IgD-negative memory B cell (primary cell): ENCODE measurements at regions not wholly inside any gene's neighbourhood (a gene's known extent, or its start where the extent isn't known, plus 50 kb on each side); places are given as distances from the start of the nearest gene placed in this dataset.

ENCODE experiments used
- H3K27ac Mint-ChIP-seq, 3 donors: one replicate each; pipeline ENCODE4 v1.8.0; 2020 to 2022; ENCODE audit warnings: mild to moderate bottlenecking in 3 of 3, mixed read lengths in 3 of 3, moderate library complexity in 1 of 3
- H3K27me3 Mint-ChIP-seq: one replicate; pipeline ENCODE4 v1.8.0; 2021; ENCODE audit warnings: mixed read lengths
- H3K36me3 Mint-ChIP-seq: one replicate; pipeline ENCODE4 v1.8.0; 2020; ENCODE audit warnings: mild to moderate bottlenecking, mixed read lengths
- H3K4me1 Mint-ChIP-seq, 3 donors: one replicate each; pipeline ENCODE4 v1.8.0; 2020 to 2022; ENCODE audit warnings: mixed read lengths in 3 of 3, mild to moderate bottlenecking in 1 of 3
- H3K4me3 Mint-ChIP-seq, 4 donors: one replicate each; pipeline ENCODE4 v1.8.0; 2020 to 2022; ENCODE audit warnings: mild to moderate bottlenecking in 4 of 4, mixed read lengths in 4 of 4, moderate library complexity in 3 of 4
- H3K9me3 Mint-ChIP-seq, 3 donors: one replicate each; pipeline ENCODE4 v1.8.0; 2020 to 2021; ENCODE audit warnings: mixed read lengths in 3 of 3, mild to moderate bottlenecking in 1 of 3

GRCh38 chr4:137702512-137702911, 170.2 kb upstream of the PCDH18 start:
- H3K27ac Mint-ChIP-seq, result no peak overlapping the region
- H3K4me1 Mint-ChIP-seq, result no peaks in the 10 kb centered on the region
- H3K36me3 Mint-ChIP-seq, result no peaks in the 10 kb centered on the region
- H3K4me3 Mint-ChIP-seq, result no peak overlapping the region
- no peaks in the 10 kb centered on the region for H3K27me3 Mint-ChIP-seq
- peaks cover 0 to 3% (median 0%) of the 10 kb centered on the region in 3 donors for H3K9me3 Mint-ChIP-seq

GRCh38 chr4:137701401-137701800, 169.1 kb upstream of the PCDH18 start:
- H3K4me3 Mint-ChIP-seq, result no peak overlapping the region
- no peak overlapping the region for H3K27ac Mint-ChIP-seq
- H3K4me1 Mint-ChIP-seq, result no peaks in the 10 kb centered on the region
- peaks cover 0 to 3% (median 0%) of the 10 kb centered on the region in 3 donors for H3K9me3 Mint-ChIP-seq
- no peaks in the 10 kb centered on the region for H3K27me3 Mint-ChIP-seq
- no peaks in the 10 kb centered on the region for H3K36me3 Mint-ChIP-seq

GRCh38 chr4:137700751-137701150, 168.5 kb upstream of the PCDH18 start:
- H3K4me1 Mint-ChIP-seq, result no peaks in the 10 kb centered on the region
- H3K27me3 Mint-ChIP-seq, result no peaks in the 10 kb centered on the region
- no peak overlapping the region for H3K27ac Mint-ChIP-seq
- no peaks in the 10 kb centered on the region for H3K36me3 Mint-ChIP-seq
- H3K4me3 Mint-ChIP-seq, result no peak overlapping the region
- H3K9me3 Mint-ChIP-seq, result peaks cover 0 to 3% (median 0%) of the 10 kb centered on the region in 3 donors

GRCh38 chr4:137700072-137700471, 167.8 kb upstream of the PCDH18 start:
- H3K4me1 Mint-ChIP-seq, result no peaks in the 10 kb centered on the region
- H3K9me3 Mint-ChIP-seq, result peaks cover 0 to 3% (median 0%) of the 10 kb centered on the region in 3 donors
- no peak overlapping the region for H3K4me3 Mint-ChIP-seq
- no peaks in the 10 kb centered on the region for H3K27me3 Mint-ChIP-seq
- H3K36me3 Mint-ChIP-seq, result no peaks in the 10 kb centered on the region
- no peak overlapping the region for H3K27ac Mint-ChIP-seq

- H3K4me1 Mint-ChIP-seq, result no peaks in the 10 kb centered on the region
- no peak overlapping the region for H3K27ac Mint-ChIP-seq
- no peaks in the 10 kb centered on the region for H3K27me3 Mint-ChIP-seq
- H3K4me3 Mint-ChIP-seq, result no peak overlapping the region
- no peaks in the 10 kb centered on the region for H3K36me3 Mint-ChIP-seq
- H3K9me3 Mint-ChIP-seq, result no peaks in the 10 kb centered on the region
Measured at GRCh38 chr4:137694138-137694537, 161.8 kb upstream of the PCDH18 start.

GRCh38 chr4:137693641-137694040, 161.3 kb upstream of the PCDH18 start:
- no peak overlapping the region for H3K27ac Mint-ChIP-seq
- H3K36me3 Mint-ChIP-seq, result no peaks in the 10 kb centered on the region
- no peaks in the 10 kb centered on the region for H3K9me3 Mint-ChIP-seq
- no peaks in the 10 kb centered on the region for H3K27me3 Mint-ChIP-seq
- H3K4me1 Mint-ChIP-seq, result no peaks in the 10 kb centered on the region
- no peak overlapping the region for H3K4me3 Mint-ChIP-seq

- Mint-ChIP-seq H3K4me1 (no peaks in the 10 kb centered on the region), H3K4me3 (no peak overlapping the region), H3K9me3 (no peaks in the 10 kb centered on the region), H3K36me3 (no peaks in the 10 kb centered on the region), H3K27ac (no peak overlapping the region), H3K27me3 (no peaks in the 10 kb centered on the region)
Measured at GRCh38 chr4:137692205-137692604, 159.9 kb upstream of the PCDH18 start.

GRCh38 chr4:137688651-137689050, 156.4 kb upstream of the PCDH18 start:
- Mint-ChIP-seq H3K9me3 (no peaks in the 10 kb centered on the region), H3K27me3 (no peaks in the 10 kb centered on the region), H3K4me3 (no peak overlapping the region), H3K27ac (no peak overlapping the region), H3K4me1 (no peaks in the 10 kb centered on the region), H3K36me3 (no peaks in the 10 kb centered on the region)

- no peak overlapping the region for H3K27ac Mint-ChIP-seq
- H3K36me3 Mint-ChIP-seq, result no peaks in the 10 kb centered on the region
- no peaks in the 10 kb centered on the region for H3K27me3 Mint-ChIP-seq
- H3K4me3 Mint-ChIP-seq, result no peak overlapping the region
- H3K9me3 Mint-ChIP-seq, result no peaks in the 10 kb centered on the region
- peaks cover 0 to under 1% (median 0%) of the 10 kb centered on the region in 3 donors for H3K4me1 Mint-ChIP-seq
Measured at GRCh38 chr4:137685357-137685756, 153.1 kb upstream of the PCDH18 start.

GRCh38 chr4:137681081-137681480, 148.8 kb upstream of the PCDH18 start:
- H3K27ac Mint-ChIP-seq, result no peak overlapping the region
- H3K36me3 Mint-ChIP-seq, result no peaks in the 10 kb centered on the region
- H3K4me3 Mint-ChIP-seq, result no peak overlapping the region
- H3K27me3 Mint-ChIP-seq, result no peaks in the 10 kb centered on the region
- H3K9me3 Mint-ChIP-seq, result peaks cover 0 to 5% (median 0%) of the 10 kb centered on the region in 3 donors
- peaks cover 0 to 1% (median 0%) of the 10 kb centered on the region in 3 donors for H3K4me1 Mint-ChIP-seq

GRCh38 chr4:137678796-137679195, 146.5 kb upstream of the PCDH18 start:
- no peak overlapping the region for H3K4me3 Mint-ChIP-seq
- no peaks in the 10 kb centered on the region for H3K27me3 Mint-ChIP-seq
- peaks cover 0 to 1% (median 0%) of the 10 kb centered on the region in 3 donors for H3K4me1 Mint-ChIP-seq
- peaks cover 0 to 5% (median 4%) of the 10 kb centered on the region in 3 donors for H3K9me3 Mint-ChIP-seq
- H3K27ac Mint-ChIP-seq, result no peak overlapping the region
- H3K36me3 Mint-ChIP-seq, result no peaks in the 10 kb centered on the region

GRCh38 chr4:137677863-137678262, 145.6 kb upstream of the PCDH18 start:
- H3K27me3 Mint-ChIP-seq, result no peaks in the 10 kb centered on the region
- peaks cover 0 to 1% (median 0%) of the 10 kb centered on the region in 3 donors for H3K4me1 Mint-ChIP-seq
- peaks cover 0 to 6% (median 5%) of the 10 kb centered on the region in 3 donors for H3K9me3 Mint-ChIP-seq
- no peaks in the 10 kb centered on the region for H3K36me3 Mint-ChIP-seq
- H3K27ac Mint-ChIP-seq, result no peak overlapping the region
- no peak overlapping the region for H3K4me3 Mint-ChIP-seq

- Mint-ChIP-seq H3K27me3 (no peaks in the 10 kb centered on the region), H3K9me3 (peaks cover 2 to 6% (median 5%) of the 10 kb centered on the region in 3 donors), H3K4me3 (no peak overlapping the region), H3K4me1 (peaks cover 0 to 1% (median 0%) of the 10 kb centered on the region in 3 donors), H3K36me3 (no peaks in the 10 kb centered on the region), H3K27ac (no peak overlapping the region)
Measured at GRCh38 chr4:137676357-137676998, 144.2 kb upstream of the PCDH18 start.

GRCh38 chr4:137674066-137674465, 141.8 kb upstream of the PCDH18 start:
- H3K9me3 Mint-ChIP-seq, result peaks cover under 1 to 6% (median 2%) of the 10 kb centered on the region in 3 donors
- H3K4me3 Mint-ChIP-seq, result no peak overlapping the region
- no peaks in the 10 kb centered on the region for H3K4me1 Mint-ChIP-seq
- H3K27ac Mint-ChIP-seq, result no peak overlapping the region
- no peaks in the 10 kb centered on the region for H3K36me3 Mint-ChIP-seq
- no peaks in the 10 kb centered on the region for H3K27me3 Mint-ChIP-seq

GRCh38 chr4:137668885-137669545, 136.7 kb upstream of the PCDH18 start:
- H3K27ac Mint-ChIP-seq, result no peak overlapping the region
- H3K4me3 Mint-ChIP-seq, result no peak overlapping the region
- H3K9me3 Mint-ChIP-seq, result peaks cover 0 to 7% (median 5%) of the 10 kb centered on the region in 3 donors
- H3K4me1 Mint-ChIP-seq, result no peaks in the 10 kb centered on the region
- no peaks in the 10 kb centered on the region for H3K36me3 Mint-ChIP-seq
- no peaks in the 10 kb centered on the region for H3K27me3 Mint-ChIP-seq

GRCh38 chr4:137664416-137664815, 132.1 kb upstream of the PCDH18 start:
- Mint-ChIP-seq H3K4me1 (no peaks in the 10 kb centered on the region), H3K27me3 (no peaks in the 10 kb centered on the region), H3K36me3 (no peaks in the 10 kb centered on the region), H3K9me3 (peaks cover 4 to 11% (median 6%) of the 10 kb centered on the region in 3 donors), H3K27ac (no peak overlapping the region), H3K4me3 (no peak overlapping the region)
